ENCODE measurements at regions not wholly inside any gene's neighbourhood (a gene's known extent, or its start where the extent isn't known, plus 50 kb on each side); places are given as distances from the start of the nearest gene placed in this dataset.

- Histone ChIP-seq H3K27ac (no peak overlapping the region), H3K9me3 (peaks cover 0 to 11% (median 3%) of the 10 kb centered on the region in 8 donors), H3K4me3 (no peak overlapping the region), H3K27me3 (replicated peaks in 1 of 7) (no peaks in the 10 kb centered on the region), H3K4me1 (no peaks in the 10 kb centered on the region), H3K36me3 (no peaks in the 10 kb centered on the region)
- TF ChIP-seq POLR2AphosphoS5 (IDR thresholded peaks at IDR 0.05) (no peak), POLR2A (IDR thresholded peaks at IDR 0.05) (no peak), CTCF (IDR thresholded peaks at IDR 0.05 in 8 of 11, conservative IDR thresholded peaks at IDR 0.05 in 3 of 11) (no peak)
- DNase-seq: no peak
- intact Hi-C loops (cut with DNase I; ENCODE audit: low total_unique reads): no loop called here
- 58 to 76% (median 66%) methylated on average over 5 of the region's 5 CpGs for WGBS, 5 donors
Observed at GRCh38 chr5:156137071-156137869, 189.7 kb upstream of the SGCD start.

- intact Hi-C loops (cut with DNase I; ENCODE audit: low total_unique reads): no loop called here
- no peaks in the 10 kb centered on the region for H3K36me3 ChIP-seq
- no peak for TF ChIP-seq CTCF (IDR thresholded peaks at IDR 0.05 in 8 of 11, conservative IDR thresholded peaks at IDR 0.05 in 3 of 11)
- TF ChIP-seq POLR2A (IDR thresholded peaks at IDR 0.05): no peak
- no peak for TF ChIP-seq POLR2AphosphoS5 (IDR thresholded peaks at IDR 0.05)
- H3K27ac ChIP-seq: no peak overlapping the region
- no peak for DNase-seq
- no peaks in the 10 kb centered on the region for H3K4me1 ChIP-seq
- 74 to 92% (median 83%) methylated on average over 2 of the region's 2 CpGs for WGBS, 5 donors
- H3K27me3 ChIP-seq (replicated peaks in 1 of 7): no peaks in the 10 kb centered on the region
- H3K4me3 ChIP-seq: no peak overlapping the region
- peaks cover 0 to 24% (median 17%) of the 10 kb centered on the region in 8 donors for H3K9me3 ChIP-seq
Observed at GRCh38 chr5:156142867-156143266, 184.1 kb upstream of the SGCD start.

- Histone ChIP-seq H3K27me3 (replicated peaks in 1 of 7) (no peaks in the 10 kb centered on the region), H3K9me3 (peaks cover 0 to 16% (median 12%) of the 10 kb centered on the region in 8 donors), H3K4me1 (no peaks in the 10 kb centered on the region), H3K36me3 (no peaks in the 10 kb centered on the region), H3K4me3 (no peak overlapping the region), H3K27ac (peak overlapping the region in 1 of 8 donors; percentile 32)
- 51 to 70% (median 57%) methylated on average over 2 of the region's 2 CpGs for WGBS, 5 donors
- intact Hi-C loops (cut with DNase I; ENCODE audit: low total_unique reads): no loop called here
- no peak for DNase-seq
- TF ChIP-seq CTCF (IDR thresholded peaks at IDR 0.05 in 8 of 11, conservative IDR thresholded peaks at IDR 0.05 in 3 of 11) (no peak), POLR2AphosphoS5 (IDR thresholded peaks at IDR 0.05) (no peak), POLR2A (IDR thresholded peaks at IDR 0.05) (no peak)
Observed at GRCh38 chr5:156147261-156147943, 179.6 kb upstream of the SGCD start.

GRCh38 chr5:156147944-156148285 lies 179.0 kb upstream of the SGCD start:
- Histone ChIP-seq H3K4me1 (no peaks in the 10 kb centered on the region), H3K4me3 (no peak overlapping the region), H3K27ac (peak overlapping the region in 1 of 8 donors; percentile 32), H3K36me3 (no peaks in the 10 kb centered on the region), H3K9me3 (peaks cover 0 to 11% (median 7%) of the 10 kb centered on the region in 8 donors), H3K27me3 (replicated peaks in 1 of 7) (no peaks in the 10 kb centered on the region)
- TF ChIP-seq POLR2AphosphoS5 (IDR thresholded peaks at IDR 0.05) (no peak), CTCF (IDR thresholded peaks at IDR 0.05 in 8 of 11, conservative IDR thresholded peaks at IDR 0.05 in 3 of 11) (no peak), POLR2A (IDR thresholded peaks at IDR 0.05) (no peak)
- no peak for DNase-seq
- 63 to 78% (median 71%) methylated on average over 1 of the region's 1 CpG for WGBS, 5 donors
- intact Hi-C loops (cut with DNase I; ENCODE audit: low total_unique reads): no loop called here

All from spleen (tissue), 11 donors.